ENCODE measurements at regions not wholly inside any gene's neighbourhood (a gene's known extent, or its start where the extent isn't known, plus 50 kb on each side); places are given as distances from the start of the nearest gene placed in this dataset.
"Not testable (repeated sequence)": the region's sequence is repeated elsewhere in the genome, so short reads cannot be mapped to it uniquely, and the experiment has no call there.

DNA sequence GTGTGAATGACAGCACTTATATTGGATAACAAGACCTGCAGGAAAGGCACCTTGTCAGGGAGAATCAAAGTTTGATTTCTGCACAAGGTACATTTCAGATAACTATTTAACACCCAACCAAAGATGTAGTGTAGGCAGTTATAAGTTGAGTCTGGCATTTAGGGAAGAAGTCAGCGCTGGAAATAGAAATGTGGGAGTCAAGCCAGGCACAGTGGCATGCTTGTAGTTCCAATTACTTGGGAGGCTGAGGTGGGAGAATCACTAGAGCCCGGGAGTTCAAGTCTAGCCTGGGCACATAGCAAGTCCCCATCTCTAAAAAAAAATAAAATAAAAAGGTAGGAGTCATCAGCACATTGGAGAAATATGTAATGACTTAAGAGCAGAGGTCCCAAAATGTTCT is 295.1 kb downstream of the ZNF674 start:
- no peaks in the 10 kb centered on the region for H3K9me3 ChIP-seq (ENCODE audit: control insufficient read depth, low read length)
- H3K27ac ChIP-seq (ENCODE audit: insufficient read depth, low read length, poor library complexity, severe bottlenecking): no peak overlapping the region
- no peaks in the 10 kb centered on the region for H3K36me3 ChIP-seq (ENCODE audit: control insufficient read depth, insufficient read depth, low read length)
- H3K27me3 ChIP-seq (replicated peaks; ENCODE audit: control insufficient read depth, insufficient read depth, low read length, poor library complexity, severe bottlenecking): no peaks in the 10 kb centered on the region
- DNase-seq: no peak
- no peak overlapping the region for H3K4me3 ChIP-seq (ENCODE audit: insufficient read depth, low read depth, low read length, poor library complexity, severe bottlenecking)
- no peaks in the 10 kb centered on the region for H3K4me1 ChIP-seq (ENCODE audit: control insufficient read depth, insufficient read depth, low read length, poor library complexity, severe bottlenecking)

DNA sequence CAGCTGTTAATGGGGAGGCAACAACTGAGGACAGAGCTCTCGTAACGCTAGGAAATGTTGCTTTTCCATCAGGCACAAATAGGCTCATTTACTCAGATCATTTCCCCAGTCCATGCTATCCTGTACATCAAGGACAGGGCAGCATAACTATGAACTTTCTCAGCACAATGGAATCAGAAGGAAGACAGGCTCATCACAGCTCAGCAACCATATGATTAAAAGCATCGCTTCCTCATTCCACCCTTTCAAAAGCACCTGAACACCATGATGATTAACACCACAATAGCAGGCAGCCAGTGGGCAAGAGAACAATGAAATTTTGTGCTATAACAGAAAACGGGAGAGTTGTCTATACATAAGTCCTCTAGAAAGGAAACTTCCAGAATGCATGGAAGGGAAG is 297.8 kb downstream of the ZNF674 start:
- H3K27me3 ChIP-seq (replicated peaks; ENCODE audit: control insufficient read depth, insufficient read depth, low read length, poor library complexity, severe bottlenecking): no peaks in the 10 kb centered on the region
- no peak for DNase-seq
- no peaks in the 10 kb centered on the region for H3K9me3 ChIP-seq (ENCODE audit: control insufficient read depth, low read length)
- no peak overlapping the region for H3K4me3 ChIP-seq (ENCODE audit: insufficient read depth, low read depth, low read length, poor library complexity, severe bottlenecking)
- H3K36me3 ChIP-seq (ENCODE audit: control insufficient read depth, insufficient read depth, low read length): no peaks in the 10 kb centered on the region
- H3K27ac ChIP-seq (ENCODE audit: insufficient read depth, low read length, poor library complexity, severe bottlenecking): no peak overlapping the region
- no peaks in the 10 kb centered on the region for H3K4me1 ChIP-seq (ENCODE audit: control insufficient read depth, insufficient read depth, low read length, poor library complexity, severe bottlenecking)

DNA sequence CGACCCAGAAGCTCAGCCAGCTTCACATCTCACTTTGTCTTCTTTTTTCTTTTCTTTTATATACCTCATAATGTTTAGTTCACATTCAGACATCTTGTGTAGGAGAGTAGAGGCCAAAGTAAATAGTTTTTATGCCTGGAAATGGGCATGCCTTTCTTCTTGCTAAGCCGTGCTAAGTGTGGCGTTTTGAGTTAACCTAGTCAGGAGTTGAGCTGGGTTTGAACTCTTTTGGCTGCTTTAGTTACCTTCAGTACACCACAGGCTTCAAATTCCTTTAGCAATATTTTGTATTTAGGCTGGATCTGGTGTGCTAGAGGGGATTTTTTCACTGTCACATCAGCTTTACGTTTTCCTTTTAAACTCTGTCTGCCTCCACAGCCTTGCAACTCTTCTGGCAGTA is 300.8 kb downstream of the ZNF674 start:
- Histone ChIP-seq H3K9me3 (ENCODE audit: control insufficient read depth, low read length) (no peaks in the 10 kb centered on the region), H3K27me3 (replicated peaks; ENCODE audit: control insufficient read depth, insufficient read depth, low read length, poor library complexity, severe bottlenecking) (no peaks in the 10 kb centered on the region), H3K4me1 (ENCODE audit: control insufficient read depth, insufficient read depth, low read length, poor library complexity, severe bottlenecking) (no peaks in the 10 kb centered on the region), H3K36me3 (ENCODE audit: control insufficient read depth, insufficient read depth, low read length) (no peaks in the 10 kb centered on the region), H3K4me3 (ENCODE audit: insufficient read depth, low read depth, low read length, poor library complexity, severe bottlenecking) (no peak overlapping the region), H3K27ac (ENCODE audit: insufficient read depth, low read length, poor library complexity, severe bottlenecking) (no peak overlapping the region)
- DNase-seq: no peak

DNA sequence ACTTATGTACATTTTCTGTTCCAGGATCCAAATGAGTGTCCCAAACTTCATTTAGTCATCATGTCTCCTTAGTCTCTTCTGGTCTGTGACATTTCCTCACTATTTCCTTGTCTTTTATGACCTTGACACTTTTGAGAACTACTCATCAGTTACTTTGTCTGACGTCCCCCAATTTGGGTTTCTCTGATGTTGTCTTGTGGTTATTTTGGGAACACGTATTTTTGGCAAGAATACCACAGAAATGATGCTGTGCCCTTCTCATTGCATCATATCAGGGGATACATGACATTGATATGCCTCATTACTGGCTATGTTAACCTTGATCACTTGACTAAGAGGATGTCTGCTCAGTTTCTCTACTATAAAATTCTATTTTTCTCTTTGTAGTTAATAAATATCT is 308.8 kb downstream of the ZNF674 start:
- H3K36me3 ChIP-seq (ENCODE audit: control insufficient read depth, insufficient read depth, low read length): no peaks in the 10 kb centered on the region
- no peaks in the 10 kb centered on the region for H3K27me3 ChIP-seq (replicated peaks; ENCODE audit: control insufficient read depth, insufficient read depth, low read length, poor library complexity, severe bottlenecking)
- no peak for DNase-seq
- no peak overlapping the region for H3K27ac ChIP-seq (ENCODE audit: insufficient read depth, low read length, poor library complexity, severe bottlenecking)
- no peak overlapping the region for H3K4me3 ChIP-seq (ENCODE audit: insufficient read depth, low read depth, low read length, poor library complexity, severe bottlenecking)
- H3K9me3 ChIP-seq (ENCODE audit: control insufficient read depth, low read length): no peaks in the 10 kb centered on the region
- no peaks in the 10 kb centered on the region for H3K4me1 ChIP-seq (ENCODE audit: control insufficient read depth, insufficient read depth, low read length, poor library complexity, severe bottlenecking)

DNA sequence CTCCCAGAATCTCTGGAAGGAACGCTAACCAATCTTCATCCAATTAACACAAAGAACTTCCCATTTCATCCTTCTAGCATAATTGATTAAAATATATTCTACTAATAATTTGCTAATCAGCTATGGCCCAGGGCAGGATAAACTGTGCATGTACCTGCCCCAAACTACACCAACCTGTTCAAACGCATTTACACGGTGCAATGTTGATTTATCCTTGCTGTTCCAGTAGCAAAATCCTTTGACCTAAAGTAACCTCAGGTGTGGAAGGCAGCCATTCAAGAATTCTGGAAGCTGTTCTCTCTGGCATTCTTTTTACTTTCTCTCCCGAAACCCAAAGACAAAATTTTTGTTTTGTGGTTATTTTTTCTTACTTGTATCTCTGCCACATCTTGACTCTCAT is 309.4 kb downstream of the ZNF674 start:
- DNase-seq: no peak
- Histone ChIP-seq H3K36me3 (ENCODE audit: control insufficient read depth, insufficient read depth, low read length) (no peaks in the 10 kb centered on the region), H3K27me3 (replicated peaks; ENCODE audit: control insufficient read depth, insufficient read depth, low read length, poor library complexity, severe bottlenecking) (no peaks in the 10 kb centered on the region), H3K27ac (ENCODE audit: insufficient read depth, low read length, poor library complexity, severe bottlenecking) (no peak overlapping the region), H3K4me1 (ENCODE audit: control insufficient read depth, insufficient read depth, low read length, poor library complexity, severe bottlenecking) (no peaks in the 10 kb centered on the region), H3K4me3 (ENCODE audit: insufficient read depth, low read depth, low read length, poor library complexity, severe bottlenecking) (no peak overlapping the region), H3K9me3 (ENCODE audit: control insufficient read depth, low read length) (no peaks in the 10 kb centered on the region)

DNA sequence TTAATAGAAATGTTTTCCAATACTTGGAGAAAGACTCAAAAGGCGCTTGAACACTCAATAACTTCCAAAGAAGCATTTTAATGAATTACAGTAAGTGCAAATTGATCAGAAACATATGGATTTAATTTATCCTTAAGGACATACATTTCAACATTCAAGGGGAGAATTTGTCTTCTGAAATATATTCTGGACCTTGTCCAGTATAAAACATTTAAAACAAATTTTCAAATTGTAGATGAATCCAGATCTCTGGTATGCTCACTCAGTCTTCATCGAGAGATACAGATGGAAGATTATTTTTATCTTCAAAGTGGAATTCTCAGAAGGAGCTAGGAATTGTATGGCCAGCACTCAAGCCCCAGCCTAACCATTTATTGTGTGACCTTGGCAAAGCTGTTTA is 310.4 kb downstream of the ZNF674 start:
- H3K9me3 ChIP-seq (ENCODE audit: control insufficient read depth, low read length): no peaks in the 10 kb centered on the region
- no peak for DNase-seq
- H3K27me3 ChIP-seq (replicated peaks; ENCODE audit: control insufficient read depth, insufficient read depth, low read length, poor library complexity, severe bottlenecking): no peaks in the 10 kb centered on the region
- no peaks in the 10 kb centered on the region for H3K4me1 ChIP-seq (ENCODE audit: control insufficient read depth, insufficient read depth, low read length, poor library complexity, severe bottlenecking)
- no peaks in the 10 kb centered on the region for H3K36me3 ChIP-seq (ENCODE audit: control insufficient read depth, insufficient read depth, low read length)
- H3K4me3 ChIP-seq (ENCODE audit: insufficient read depth, low read depth, low read length, poor library complexity, severe bottlenecking): no peak overlapping the region
- no peak overlapping the region for H3K27ac ChIP-seq (ENCODE audit: insufficient read depth, low read length, poor library complexity, severe bottlenecking)

DNA sequence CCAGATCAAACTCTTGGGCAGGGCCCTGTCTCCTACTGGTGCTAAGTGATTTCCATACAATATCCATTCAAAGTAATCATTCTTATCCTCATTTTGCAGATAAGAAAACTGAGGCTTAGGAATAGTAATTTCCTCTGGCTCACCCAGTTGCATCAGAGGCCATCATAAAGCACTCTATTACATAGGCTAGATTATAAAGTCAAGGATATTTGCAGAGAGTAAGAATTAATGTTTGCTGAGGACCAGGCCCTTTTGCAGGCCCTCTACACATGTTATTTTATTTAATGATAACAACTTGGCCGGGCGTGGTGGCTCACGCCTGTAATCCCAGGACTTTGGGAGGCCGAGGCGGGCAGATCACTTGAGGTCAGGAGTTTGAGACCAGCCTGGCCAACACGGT is 316.8 kb downstream of the ZNF674 start:
- Histone ChIP-seq H3K27ac (ENCODE audit: insufficient read depth, low read length, poor library complexity, severe bottlenecking) (no peak overlapping the region), H3K4me1 (ENCODE audit: control insufficient read depth, insufficient read depth, low read length, poor library complexity, severe bottlenecking) (no peaks in the 10 kb centered on the region), H3K27me3 (replicated peaks; ENCODE audit: control insufficient read depth, insufficient read depth, low read length, poor library complexity, severe bottlenecking) (no peaks in the 10 kb centered on the region), H3K36me3 (ENCODE audit: control insufficient read depth, insufficient read depth, low read length) (no peaks in the 10 kb centered on the region), H3K4me3 (ENCODE audit: insufficient read depth, low read depth, low read length, poor library complexity, severe bottlenecking) (no peak overlapping the region), H3K9me3 (ENCODE audit: control insufficient read depth, low read length) (no peaks in the 10 kb centered on the region)
- no peak for DNase-seq

DNA sequence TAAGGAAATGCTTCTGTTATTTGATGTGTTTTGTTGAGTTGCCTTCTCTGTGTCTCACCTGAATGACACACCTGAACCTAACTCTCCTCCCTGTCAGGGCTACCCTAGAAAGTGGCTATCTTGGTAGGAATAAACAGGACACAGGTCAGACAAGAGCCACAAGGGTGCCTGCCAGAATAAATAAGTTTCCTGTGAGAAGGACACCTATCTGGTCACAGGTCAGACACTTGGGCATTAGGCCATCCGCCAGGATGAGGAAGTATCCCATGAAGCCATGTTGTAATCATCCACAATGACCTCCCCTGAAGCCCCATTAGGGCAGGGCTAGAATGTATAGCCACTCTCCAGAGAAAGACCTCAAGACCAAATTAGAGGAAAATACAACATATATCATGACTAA is 318.8 kb downstream of the ZNF674 start:
- Histone ChIP-seq H3K36me3 (ENCODE audit: control insufficient read depth, insufficient read depth, low read length) (no peaks in the 10 kb centered on the region), H3K27ac (ENCODE audit: insufficient read depth, low read length, poor library complexity, severe bottlenecking) (no peak overlapping the region), H3K9me3 (ENCODE audit: control insufficient read depth, low read length) (no peaks in the 10 kb centered on the region), H3K4me3 (ENCODE audit: insufficient read depth, low read depth, low read length, poor library complexity, severe bottlenecking) (no peak overlapping the region), H3K4me1 (ENCODE audit: control insufficient read depth, insufficient read depth, low read length, poor library complexity, severe bottlenecking) (no peaks in the 10 kb centered on the region), H3K27me3 (replicated peaks; ENCODE audit: control insufficient read depth, insufficient read depth, low read length, poor library complexity, severe bottlenecking) (no peaks in the 10 kb centered on the region)
- no peak for DNase-seq

DNA sequence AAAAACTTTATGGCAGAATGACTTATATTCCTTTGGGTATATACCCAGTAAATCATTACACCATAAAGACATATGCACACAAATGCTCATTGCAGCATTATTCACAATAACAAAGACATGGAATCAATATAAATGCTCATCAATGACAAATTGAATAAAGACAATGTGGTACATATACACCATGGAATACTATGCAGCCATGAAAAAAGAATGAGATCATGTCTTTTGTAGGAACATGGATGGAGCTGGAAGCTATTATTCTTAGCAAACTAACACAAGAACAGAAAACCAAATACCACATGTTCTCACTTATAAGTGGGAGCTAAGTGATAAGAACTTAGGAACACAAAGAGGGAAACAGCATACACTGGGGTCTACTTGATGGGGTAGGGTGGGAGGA is 321.7 kb downstream of the ZNF674 start:
- not testable (repeated sequence) for H3K9me3 ChIP-seq (ENCODE audit: control insufficient read depth, low read length); H3K4me3 ChIP-seq (ENCODE audit: insufficient read depth, low read depth, low read length, poor library complexity, severe bottlenecking); H3K27me3 ChIP-seq (replicated peaks; ENCODE audit: control insufficient read depth, insufficient read depth, low read length, poor library complexity, severe bottlenecking); H3K36me3 ChIP-seq (ENCODE audit: control insufficient read depth, insufficient read depth, low read length); H3K4me1 ChIP-seq (ENCODE audit: control insufficient read depth, insufficient read depth, low read length, poor library complexity, severe bottlenecking); DNase-seq; H3K27ac ChIP-seq (ENCODE audit: insufficient read depth, low read length, poor library complexity, severe bottlenecking)

DNA sequence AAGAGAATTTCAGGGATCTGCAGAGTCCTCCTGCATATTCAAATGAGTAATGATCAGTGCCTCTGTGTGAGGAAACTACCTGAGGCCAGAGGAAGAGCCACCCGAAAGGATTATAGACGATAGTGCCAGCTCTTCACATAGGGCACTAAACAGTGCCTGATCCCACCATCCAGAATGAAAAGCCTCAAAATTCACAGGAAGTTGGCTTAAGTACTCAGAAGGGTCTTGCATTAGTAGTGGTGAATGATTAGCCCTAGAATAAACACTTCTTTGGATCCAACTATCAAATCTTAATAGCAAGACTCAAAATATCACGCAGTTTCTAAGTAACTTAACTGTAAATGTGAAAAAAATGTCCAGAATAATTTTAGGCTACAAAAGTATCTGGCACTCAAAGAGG is 324.4 kb downstream of the ZNF674 start:
- no peak overlapping the region for H3K4me3 ChIP-seq (ENCODE audit: insufficient read depth, low read depth, low read length, poor library complexity, severe bottlenecking)
- no peaks in the 10 kb centered on the region for H3K27me3 ChIP-seq (replicated peaks; ENCODE audit: control insufficient read depth, insufficient read depth, low read length, poor library complexity, severe bottlenecking)
- H3K4me1 ChIP-seq (ENCODE audit: control insufficient read depth, insufficient read depth, low read length, poor library complexity, severe bottlenecking): no peaks in the 10 kb centered on the region
- H3K27ac ChIP-seq (ENCODE audit: insufficient read depth, low read length, poor library complexity, severe bottlenecking): no peak overlapping the region
- no peaks in the 10 kb centered on the region for H3K9me3 ChIP-seq (ENCODE audit: control insufficient read depth, low read length)
- H3K36me3 ChIP-seq (ENCODE audit: control insufficient read depth, insufficient read depth, low read length): no peaks in the 10 kb centered on the region
- DNase-seq: no peak

DNA sequence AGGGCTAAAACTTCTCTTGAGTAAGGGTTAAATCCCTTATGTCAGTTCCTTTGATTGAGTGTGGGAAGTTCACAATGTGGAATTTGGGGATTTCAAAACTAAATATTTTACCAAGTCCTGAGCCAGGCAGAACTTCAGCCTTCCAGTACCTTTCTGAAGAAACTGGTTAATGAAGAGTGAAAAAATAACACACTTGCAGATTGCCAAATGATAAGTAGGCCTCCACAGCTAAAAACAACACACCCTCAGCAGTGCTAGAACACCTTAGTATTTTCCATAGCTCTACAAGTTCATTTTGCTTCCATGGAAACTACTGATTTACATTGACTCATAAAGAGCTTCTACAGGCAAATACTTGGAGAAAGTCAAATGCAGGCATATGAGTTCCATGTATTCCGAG is 326.8 kb downstream of the ZNF674 start:
- Histone ChIP-seq H3K27ac (ENCODE audit: insufficient read depth, low read length, poor library complexity, severe bottlenecking) (no peak overlapping the region), H3K36me3 (ENCODE audit: control insufficient read depth, insufficient read depth, low read length) (no peaks in the 10 kb centered on the region)

More for the DNA sequence above, 326.8 kb downstream of the ZNF674 start:
- Histone ChIP-seq H3K9me3 (ENCODE audit: control insufficient read depth, low read length) (no peaks in the 10 kb centered on the region), H3K4me3 (ENCODE audit: insufficient read depth, low read depth, low read length, poor library complexity, severe bottlenecking) (no peak overlapping the region), H3K27me3 (replicated peaks; ENCODE audit: control insufficient read depth, insufficient read depth, low read length, poor library complexity, severe bottlenecking) (no peaks in the 10 kb centered on the region), H3K4me1 (ENCODE audit: control insufficient read depth, insufficient read depth, low read length, poor library complexity, severe bottlenecking) (no peaks in the 10 kb centered on the region)
- no peak for DNase-seq

Measured in effector memory CD4-positive, alpha-beta T cell (primary cell).